ENCODE measurements at regions not wholly inside any gene's neighbourhood (a gene's known extent, or its start where the extent isn't known, plus 50 kb on each side); places are given as distances from the start of the nearest gene placed in this dataset.

DNA sequence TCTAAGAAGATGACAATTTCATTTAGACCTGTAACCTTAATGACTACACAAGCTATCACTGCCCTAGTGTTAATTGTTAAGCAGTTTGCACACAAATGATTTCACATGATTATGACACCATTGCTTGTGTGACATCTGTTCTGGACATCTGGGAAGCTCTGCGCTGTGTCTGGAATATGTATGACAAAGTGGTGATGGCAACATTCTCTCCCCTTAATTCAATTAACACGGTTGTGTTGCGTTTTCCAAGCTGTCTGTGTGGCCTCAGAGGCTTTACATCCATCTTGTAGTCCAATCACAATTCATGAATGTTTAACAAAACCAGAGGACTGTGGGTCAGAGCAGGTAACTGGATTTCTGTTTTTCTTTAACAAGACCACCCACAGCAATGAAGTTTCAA, 204.4 kb downstream of the COG6 start:
- no peak for DNase-seq

DNA sequence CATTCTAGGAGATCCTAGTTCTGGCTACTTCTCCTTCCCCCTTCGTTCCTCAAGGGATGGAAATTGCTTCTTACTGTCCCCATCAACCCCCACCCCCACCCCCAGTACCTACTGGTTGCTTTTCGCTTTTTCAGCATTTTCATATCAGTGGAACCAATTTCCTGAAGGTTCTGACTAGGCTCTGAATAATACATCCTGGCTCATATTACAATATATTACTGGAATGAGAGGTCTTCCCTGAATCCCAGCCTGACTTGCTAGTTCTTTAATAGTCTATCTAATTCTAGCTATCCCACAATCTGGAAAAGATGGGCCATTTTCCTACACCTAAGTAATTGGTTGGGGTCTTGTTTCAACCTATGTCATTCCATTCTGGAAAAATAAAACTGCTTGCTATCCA, 207.4 kb downstream of the COG6 start:
- no peak for DNase-seq

DNA sequence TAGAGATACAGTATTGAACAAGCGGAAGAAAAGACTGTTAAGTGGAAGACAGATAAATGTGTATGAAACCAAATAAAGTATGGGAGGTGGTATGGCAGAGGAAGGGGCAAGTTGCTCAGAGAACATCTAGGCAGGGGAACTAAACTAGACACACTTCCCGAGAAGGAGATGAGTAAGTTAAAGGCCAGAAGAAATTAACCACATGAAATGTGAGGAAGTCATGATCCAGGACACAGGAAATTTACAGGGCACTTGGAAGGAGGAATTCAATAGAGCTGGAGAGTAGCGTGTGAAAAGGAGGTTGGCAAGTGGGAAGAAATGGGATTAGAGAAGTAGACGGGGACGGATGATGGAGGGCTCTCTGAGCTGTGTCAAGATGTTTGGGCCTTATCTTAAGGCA, 208.8 kb downstream of the COG6 start:
- no peak for DNase-seq

DNA sequence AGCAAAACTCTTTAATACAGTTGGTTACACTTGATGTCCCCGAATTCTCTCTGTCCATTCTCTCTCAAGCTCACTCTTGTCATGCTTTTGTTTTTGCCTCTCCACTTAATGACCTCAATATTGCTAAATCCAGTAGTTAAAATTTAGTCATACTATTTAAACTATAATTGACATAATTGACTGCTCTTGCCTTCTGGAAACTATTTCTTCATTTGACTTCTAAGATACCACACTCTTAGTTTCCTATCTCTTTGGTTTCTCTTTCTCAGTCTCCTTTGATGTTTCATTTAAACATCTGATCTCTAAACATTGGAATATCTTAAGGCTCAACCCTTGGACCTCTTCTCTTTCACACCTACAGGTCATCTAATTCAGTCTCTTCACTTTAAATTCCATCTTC, 211.3 kb downstream of the COG6 start:
- DNase-seq = no peak

DNA sequence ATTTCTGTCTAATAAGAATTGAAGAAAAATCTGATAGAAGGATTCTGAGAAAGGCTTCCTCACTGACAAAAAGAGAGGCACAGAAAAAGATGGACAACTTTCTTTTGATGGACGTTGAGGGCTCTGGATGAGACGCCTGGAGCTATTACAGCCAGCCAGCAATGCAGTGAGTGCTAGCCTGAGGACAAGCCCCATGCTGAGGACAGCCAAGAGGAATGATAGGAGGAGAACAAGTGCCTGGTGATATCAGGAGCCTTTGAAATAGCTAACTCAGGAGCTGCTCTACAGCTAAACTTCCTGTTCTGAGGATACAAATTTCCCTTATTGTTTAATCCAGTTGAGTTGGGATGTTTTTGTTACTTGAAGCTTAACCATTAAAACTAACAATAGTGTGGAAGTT, 212.3 kb downstream of the COG6 start:
- DNase-seq = no peak

DNA sequence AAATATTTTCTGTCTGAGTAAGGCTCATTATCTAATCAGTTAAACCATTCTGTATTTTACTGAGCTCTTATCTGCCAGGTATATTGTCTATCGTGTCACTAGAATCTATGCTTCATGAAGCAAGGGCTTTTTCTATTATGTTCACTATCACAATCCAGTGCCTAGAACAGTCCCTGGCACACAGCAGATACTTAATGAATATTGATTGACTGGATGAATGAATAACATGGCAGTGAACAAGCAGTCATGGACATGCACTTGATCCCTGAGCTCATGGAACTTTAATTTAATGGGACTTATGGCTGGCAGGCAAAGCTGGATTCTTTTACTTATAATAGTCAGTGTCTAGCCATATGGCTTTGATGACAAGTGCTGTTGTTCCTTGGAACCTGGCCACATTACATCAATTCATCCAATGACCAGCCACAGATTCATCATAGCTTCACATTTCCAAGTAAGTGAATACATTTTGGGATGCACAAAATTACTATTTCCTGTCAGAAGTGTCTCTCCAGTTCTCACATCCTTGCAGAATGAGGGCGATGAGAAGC, 214.8 kb downstream of the COG6 start:
- no peak for DNase-seq

DNA sequence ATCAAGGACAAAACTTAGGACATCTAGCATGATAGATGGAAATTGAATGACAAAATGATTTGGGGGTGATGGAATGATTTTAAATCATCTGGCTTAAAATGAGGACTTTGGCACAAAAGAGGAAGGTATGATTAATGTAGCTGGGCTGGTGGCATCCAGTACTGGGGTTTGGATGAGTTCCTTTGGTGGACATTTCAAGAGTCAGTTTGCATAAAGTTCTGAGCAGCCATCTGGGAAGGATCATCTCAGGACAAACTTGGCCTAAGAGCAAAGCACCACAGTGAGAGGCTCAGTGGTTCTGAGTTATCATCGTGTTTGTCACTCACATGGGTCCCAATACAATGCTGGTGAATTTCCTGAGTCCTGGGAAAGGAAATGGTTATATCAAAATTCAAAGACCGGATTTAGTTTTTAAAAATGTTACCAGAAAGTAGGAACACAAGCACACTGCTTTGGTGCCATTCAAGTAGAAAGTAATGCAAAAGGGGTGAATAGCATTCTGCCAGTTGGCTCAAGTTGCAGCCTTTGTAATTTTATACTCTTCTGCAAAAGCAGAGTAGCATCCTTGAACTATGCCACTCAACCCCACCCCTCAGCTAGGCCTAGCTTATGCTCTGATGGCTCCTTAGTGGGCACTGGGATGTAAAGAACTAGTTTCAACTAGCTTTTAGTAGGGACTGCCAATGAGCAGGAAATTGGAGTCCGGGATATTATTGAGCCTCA, 219.0 kb downstream of the COG6 start:
- no peak for DNase-seq

DNA sequence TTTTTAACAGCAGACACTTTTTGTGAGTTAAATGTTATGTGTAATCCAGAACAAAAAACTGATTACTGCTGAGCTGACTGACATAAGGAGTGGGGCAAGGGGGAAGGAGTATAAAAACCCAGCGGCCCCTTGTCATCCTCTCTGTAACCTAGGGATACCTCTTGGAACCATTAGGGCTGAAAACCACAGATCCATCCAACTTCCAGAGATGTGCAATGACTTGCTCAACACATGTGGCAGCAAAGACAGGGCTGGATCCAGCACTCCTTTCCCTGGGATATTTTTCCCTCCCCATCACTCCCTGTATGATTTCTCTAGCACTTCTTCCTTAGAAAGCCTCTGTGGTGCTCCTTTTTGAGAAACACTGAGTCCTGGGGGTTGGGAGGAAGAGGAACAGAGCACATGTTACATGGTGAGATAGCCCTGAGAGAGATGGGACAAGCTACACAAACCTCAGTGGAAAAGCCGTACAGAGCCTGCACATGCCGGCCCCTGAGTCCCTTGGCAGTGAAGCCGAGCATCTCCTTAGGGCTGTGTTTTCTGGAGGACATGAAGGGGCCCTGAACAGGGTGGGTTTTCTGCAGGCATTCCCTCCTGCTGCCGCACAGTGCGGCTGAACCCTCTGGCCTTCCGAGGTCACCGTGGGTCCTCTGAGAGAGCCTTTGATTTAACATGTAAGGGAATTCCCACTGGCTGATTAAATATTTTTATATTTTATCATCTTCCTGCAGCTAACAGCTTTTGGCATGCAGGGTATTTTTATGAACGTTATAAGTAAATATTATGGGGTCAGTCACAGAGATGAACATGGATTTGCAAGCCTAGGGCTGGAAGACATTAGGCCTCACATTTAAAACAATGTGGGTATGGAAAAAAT, 219.9 kb downstream of the COG6 start:
- DNase-seq = peak; percentile 50

DNA sequence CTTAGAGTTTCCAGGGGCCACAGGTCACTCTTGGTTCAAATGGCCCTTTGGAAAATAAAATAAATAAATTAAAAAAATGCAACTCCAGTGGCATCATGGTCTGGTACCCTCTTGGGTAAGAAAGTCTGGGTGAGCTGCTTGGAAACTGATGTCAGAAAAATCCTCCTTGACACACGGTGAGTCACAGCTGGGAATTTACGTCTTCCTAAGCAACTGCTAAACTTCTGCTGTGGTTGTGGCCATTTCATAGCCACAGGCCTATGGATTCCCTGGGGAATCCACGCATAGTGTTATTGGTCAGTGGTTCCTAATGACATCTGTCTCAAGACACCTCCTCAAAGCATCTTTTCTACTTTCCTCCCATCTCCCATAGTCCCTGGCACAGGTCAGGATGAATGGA, 220.8 kb downstream of the COG6 start:
- peak; percentile 33 for DNase-seq

DNA sequence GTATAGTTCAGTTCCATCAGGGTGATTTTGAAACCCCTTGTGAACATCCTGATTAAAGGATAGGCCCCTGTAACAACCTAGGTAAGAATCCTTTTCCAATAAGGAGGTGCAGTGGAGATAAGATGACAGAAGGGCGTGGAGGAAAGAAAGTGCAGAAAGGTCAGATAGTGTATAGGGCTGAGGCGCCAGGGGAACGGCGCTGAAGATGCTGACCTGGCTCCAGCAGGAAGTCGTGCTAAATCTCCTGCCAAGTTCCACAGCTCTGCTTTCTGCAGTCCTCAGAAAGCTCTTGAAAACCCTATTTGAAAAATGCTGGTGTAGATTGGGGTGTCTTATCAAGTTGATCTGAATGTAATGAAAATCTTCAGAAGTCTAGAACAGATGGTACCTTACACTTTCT, 221.7 kb downstream of the COG6 start:
- DNase-seq = no peak

DNA sequence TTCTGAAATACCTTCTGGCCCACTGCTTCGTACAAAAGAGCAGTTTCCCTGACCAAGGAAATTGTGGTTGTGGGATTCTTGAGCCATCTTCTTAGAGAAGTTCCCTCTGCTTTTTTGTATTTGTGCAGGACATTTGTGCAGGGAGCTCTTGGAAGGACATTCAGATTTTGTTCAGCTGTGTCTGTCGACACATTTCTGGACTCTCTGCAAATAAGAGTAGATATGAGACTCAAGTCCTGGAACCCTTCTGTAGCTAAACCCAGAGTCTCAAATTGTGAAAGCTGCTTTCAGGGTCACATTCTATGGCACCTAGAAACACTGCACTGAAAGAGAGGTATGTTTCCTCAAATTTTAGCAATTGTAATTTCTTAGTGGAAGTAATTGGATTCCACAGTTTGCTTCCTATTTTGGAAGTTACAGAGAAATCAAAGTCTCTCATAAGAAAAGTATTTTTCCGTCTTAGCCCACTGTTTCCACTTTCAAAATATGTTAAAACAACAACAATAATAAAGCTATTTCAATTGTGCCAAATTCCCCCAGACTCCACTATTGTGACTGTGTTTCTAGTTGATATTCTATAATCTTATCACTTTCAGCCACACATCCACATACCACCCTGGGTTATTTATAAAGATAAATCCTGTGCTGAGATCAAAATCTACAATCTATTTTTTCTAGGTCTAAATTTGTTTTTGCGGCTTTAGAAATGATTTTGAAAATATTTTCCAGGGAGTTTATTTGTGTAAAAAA, 224.0 kb downstream of the COG6 start:
- DNase-seq = no peak

DNA sequence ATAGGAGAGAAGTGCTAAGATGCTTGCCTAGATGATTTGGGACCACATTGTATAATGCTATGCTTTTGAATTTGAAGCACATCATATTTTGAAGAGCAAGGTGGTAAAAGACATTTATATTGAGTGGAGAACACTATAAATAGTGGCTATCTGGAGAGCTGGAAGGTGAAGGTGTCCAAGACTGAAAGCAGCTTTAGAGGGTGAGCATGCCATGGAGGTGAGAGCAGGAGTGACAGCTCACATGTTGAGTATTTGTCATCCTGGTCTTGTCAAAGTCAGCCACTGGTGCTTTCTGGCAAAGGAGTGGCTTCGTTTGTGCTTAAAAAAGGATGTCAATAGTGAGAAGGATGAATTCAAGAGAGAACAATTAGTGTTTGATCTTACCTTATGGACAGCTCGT, 225.9 kb downstream of the COG6 start:
- DNase-seq = no peak

DNA sequence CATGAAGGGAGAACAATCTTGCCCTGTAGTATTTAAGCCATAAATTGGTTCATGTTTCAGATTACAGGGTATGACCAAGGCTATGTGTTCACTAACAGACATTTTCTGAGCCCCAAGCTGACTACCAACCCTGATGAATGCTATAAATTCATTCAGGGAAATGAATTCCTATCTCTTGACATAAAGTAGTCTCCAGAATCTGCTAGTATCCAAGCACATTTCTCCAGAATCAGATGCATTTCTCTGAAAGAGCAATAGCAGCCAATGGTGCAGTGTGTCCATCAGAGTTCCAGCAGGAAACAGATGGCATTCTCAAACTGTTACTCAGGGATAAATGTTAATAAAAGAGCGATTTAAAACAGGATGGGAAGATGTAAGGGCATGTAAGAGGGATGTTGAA, 226.4 kb downstream of the COG6 start:
- no peak for DNase-seq

DNA sequence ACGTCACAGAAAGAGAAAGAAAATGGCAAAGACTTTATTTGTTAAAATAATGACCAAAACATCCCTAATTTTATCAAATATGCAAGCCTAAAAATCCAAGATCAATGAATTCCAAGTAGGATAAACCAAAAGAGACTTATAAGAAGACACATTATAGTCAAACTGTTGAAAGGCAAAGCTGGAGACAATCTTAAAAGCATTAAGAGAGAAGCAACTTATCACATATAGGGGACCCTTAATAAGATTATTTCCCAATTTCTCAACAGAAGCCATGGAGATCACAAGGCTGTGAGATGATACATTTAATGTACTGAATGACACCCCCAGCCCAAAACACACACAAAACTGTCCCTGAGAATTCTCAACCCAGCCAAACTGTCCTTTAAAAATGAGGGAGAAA, 228.7 kb downstream of the COG6 start:
- DNase-seq = no peak

DNA sequence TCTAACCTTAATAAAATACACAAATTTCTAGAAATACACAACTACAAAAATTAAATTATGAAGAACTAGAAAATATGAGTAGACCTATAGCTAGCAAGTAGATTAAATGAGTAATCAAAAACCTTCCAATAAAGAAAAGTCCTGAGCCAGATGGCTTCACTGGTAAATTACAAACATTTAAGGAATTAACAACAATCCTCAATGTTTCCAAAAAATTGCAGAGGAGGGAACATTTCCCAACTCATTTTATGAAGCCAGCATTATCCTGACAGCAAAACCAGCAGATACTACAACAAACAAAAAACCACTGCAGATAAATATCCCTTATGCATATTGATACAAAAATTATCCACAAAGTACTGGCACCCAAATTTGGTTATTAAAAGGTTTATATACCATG, 230.9 kb downstream of the COG6 start:
- DNase-seq = no peak

DNA sequence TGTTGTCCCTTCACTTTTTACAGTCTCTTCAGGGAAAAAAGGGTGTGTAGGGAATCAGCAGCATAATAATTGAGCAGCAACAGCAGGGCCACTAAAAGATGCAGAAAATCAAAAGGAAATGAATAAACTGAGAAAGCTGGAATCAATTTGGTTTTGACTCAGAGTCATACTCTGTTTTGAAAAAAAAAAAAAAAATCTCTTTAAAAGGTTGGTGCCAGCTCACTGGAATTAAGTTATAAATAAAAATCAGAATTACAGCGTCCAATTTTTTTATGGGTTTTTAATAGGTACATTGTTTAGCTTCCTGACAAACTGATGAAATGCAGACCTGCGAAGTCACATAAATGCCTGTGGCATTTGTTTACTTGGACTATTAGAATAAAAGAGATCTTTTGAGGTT, 231.9 kb downstream of the COG6 start:
- no peak for DNase-seq

DNA sequence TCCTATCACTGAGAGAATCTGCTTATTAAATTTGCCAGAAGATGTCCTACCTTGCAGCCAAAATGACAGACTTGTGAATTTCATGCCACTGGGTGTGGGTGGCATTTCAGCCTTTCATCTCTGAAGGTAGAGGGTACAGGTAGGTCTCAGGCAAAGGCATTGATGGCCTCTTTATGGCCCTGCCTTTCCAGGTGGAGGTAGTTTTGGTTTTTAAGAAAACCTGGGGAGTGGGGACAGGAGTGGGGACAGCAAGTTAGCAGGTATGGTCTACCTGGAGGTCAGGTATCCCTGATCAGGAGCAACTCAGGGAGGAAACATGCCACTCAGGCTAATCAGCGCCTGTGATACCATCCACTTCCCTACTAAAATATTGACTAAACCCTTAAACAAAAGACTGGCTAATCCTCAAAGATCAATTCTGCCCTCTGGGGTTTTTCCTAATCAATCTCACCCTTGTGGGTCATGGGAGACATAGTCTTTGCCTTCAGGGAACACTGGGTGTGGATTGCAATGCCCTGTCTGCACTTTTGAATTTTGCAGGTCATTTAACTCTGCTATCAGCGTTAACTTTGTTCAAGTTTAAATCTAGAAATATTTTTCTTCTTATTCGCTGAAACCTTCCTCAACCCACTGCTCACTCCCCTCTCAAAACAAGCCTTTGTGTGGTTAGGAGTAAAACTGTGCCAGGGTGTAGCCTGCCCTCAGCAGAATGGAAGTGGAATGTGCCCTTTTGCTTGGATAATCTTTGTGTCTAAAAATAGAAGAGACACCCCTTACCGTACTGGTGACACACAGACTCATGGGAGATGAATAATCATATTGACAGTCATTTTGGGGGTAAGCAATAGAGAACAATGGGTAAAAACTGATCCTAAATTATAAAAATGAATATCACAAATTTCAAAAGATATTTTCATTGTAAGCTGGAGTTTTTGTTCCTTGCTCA, 233.7 kb downstream of the COG6 start:
- peak; percentile 65 for DNase-seq

DNA sequence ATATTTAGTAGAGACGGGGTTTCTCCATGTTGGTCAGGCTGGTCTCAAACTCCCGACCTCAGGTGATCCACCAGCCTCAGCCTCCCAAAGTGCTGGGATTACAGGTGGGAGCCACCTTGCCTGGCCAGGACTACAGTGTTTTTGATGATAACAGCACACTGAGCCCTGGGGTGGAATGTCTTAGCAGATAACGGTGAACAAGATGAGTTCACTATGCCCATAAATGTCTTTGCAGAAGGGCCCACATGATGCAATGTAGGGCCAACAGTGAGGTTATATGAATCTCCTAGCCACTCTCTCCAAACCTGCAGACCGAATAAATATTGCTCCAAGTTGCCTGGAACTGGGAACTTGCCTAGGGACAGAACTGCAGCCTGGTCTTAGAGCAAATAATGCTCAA, 235.1 kb downstream of the COG6 start:
- DNase-seq = no peak

DNA sequence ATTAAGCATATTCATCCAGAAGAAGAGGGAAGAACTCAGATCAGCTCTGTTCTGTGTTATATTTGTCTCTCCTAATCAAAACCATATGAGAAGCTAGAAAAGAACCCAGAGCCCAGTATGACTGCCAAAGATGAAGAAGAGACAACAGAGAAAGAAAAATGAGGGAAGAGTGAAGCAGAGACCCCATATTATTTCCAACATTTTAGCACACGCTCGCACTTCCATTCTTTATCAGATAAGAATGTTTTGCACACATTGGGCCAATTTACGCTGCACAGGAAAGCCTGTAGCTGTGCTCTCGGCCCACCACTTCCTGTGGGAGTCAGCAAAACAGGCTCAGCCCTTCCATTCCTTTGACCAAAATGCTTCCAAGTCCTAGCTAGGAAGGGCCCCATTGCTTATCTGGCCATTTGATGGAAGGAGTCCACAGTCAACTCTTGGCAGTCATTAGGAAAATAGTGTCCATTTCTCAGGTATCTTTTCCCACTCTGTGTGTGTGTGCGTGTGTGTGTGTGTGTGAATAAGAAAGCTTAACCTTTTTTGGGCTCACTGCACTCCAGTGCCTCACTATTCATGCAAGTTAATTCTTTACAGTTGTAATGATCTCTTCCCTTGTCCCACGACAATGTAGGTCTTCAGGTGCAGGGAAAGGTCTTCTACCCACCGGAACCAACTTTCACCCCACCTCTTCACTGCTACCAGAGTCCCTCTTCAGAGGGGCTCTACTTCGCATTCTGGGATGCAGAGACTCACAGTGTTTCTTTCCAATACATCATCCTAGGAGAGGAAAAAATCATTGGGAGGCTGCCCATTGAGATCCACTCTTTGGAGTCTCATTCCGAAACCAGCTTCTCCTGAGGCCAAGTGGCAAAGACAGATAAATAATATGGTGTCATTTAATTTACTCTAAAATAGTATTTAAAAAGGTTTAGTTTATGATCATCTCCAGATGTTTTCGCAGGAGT, 237.5 kb downstream of the COG6 start:
- DNase-seq = peak; percentile 50

DNA sequence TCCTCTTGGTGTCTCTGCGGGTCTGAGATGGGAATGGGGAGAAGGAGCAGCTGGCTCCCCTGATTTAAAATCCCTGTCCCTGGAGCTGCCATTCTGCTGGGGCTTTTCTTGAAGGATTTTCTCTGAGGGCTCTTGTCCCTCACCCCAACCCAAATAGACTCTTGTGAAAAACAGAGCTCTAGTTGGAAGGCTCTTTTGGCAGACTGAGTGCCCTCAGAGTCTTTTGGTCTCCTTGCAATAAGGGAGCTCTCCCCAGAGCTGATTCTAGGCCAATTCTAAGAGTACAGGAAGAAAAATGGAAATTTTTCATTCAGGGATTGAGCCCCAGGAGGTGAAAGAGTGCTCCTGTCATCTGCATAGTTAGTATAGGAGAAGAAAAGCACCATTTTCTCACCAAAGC, 238.3 kb downstream of the COG6 start:
- no peak for DNase-seq

DNA sequence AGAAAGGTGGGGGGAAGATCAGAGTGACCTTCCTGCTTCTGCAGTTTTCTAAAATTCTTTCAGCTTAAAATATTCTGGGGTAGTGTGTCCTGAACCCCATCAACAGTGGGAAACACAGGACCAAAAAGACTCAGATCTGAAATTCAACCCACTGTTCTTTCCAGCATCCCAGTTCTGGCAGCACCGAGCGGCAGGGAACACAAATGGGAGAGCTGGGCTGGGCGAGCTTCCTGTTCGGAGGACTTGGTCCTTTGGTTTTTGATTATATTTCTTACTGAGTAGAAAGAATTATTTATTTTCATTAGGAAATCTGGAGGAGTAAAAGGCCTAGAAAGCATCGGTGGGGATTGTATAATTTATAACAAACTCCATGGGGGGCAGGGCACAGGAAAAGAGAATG, 239.1 kb downstream of the COG6 start:
- no peak for DNase-seq

Data from eye (tissue), 1 donor.